HG02623 (cell line): ENCODE measurements at regions not wholly inside any gene's neighbourhood (a gene's known extent, or its start where the extent isn't known, plus 50 kb on each side); places are given as distances from the start of the nearest gene placed in this dataset.

Experiments
- ATAC-seq: cut with Tn5 transposase; IDR thresholded peaks from one replicate; pipeline ENCODE4 v1.9.1; 2021; ENCODE audit warnings: moderate library complexity; ENCODE audit not compliant: unreplicated experiment

DNA sequence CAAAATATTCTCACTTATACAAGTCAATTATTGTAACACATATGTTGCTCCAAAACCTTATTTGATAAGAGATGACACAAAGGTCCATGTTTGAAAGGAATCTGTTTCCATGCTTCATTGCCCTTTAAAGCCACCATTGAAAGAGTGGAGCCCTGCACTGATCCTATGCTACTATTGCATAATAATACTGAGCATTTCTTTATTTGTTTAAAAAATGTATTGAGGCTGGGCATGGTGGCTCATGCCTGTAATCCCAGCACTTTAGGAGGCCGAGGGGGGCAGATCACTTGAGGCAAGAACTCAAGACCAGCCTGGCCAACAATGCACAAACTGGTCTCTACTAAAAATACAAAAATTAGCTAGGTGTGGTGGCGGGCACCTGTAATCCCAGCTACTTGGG is 178.8 kb upstream of the STARD13 start:
- no peak for ATAC-seq

DNA sequence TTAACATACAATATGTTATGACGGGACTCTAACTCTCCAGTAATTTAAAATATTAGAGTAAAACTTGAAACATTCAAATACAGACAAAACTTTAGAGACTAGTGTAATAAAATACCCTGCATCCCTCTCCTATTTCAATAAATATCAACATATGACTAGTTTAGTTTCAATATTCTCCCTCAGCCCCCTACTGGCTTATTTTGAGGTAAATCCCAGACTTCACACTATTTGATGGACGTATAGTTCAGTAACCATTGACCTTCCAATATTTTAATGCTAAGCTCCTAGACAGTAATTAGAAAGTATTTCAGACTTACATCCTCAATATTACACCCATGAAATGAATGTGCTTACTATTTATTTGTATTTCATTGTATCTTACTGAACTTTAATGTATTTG is 180.7 kb upstream of the STARD13 start:
- no peak for ATAC-seq

DNA sequence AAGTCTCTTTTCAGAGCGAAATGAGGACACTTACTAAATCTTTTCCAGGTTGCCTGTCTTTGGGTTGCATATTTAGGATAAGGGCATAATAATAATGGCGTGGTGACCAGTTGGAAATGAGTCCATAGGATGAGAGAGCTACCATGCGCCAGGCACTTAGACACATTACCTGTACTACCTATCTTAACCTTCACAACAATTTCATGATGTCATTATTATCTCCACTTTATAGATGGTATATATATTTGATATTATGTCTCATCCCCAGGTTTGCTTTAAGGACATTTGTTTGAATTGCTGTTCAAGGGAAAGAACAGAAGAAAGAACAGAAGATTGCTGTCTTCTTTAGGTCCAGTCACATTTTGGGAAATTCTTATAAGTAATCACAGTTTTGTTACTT is 182.0 kb upstream of the STARD13 start:
- no peak for ATAC-seq

DNA sequence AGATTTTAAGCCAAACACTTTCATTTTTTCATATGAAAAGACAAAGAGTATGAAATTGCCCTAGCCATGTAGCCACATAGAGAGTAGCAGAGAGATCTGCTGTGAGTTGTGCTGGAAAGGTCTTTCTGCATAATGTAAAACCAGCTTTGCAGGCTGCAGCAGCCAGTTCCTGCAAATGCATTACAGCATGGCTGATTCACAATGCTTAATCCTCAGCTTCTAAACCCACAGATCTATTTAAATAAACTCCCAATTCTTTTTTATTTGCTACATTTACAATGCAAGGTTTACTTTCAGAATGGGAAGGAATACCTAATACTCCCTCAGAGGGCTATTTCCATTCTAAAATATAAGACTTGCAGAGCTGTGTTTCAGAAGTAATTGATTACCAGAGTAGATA is 185.6 kb upstream of the STARD13 start:
- ATAC-seq: no peak

DNA sequence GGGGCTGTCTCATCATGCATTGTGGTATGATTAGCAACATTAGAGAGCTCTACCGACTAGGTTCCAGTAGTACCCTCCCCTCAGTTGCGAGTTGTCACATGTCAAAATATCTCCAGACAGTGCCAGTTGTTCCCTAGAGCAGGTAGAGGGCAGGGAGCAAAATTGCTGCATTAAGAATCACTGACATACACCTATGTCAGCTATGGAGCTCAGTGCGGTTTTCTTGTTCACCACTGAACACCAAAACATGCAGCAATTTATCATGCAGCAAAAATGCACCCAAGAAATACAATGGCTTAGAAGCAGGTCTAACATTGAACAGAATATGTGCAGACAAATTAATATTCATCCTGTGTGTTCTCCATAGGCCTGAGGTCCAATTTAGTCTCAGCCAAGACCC is 186.9 kb upstream of the STARD13 start:
- no peak for ATAC-seq

DNA sequence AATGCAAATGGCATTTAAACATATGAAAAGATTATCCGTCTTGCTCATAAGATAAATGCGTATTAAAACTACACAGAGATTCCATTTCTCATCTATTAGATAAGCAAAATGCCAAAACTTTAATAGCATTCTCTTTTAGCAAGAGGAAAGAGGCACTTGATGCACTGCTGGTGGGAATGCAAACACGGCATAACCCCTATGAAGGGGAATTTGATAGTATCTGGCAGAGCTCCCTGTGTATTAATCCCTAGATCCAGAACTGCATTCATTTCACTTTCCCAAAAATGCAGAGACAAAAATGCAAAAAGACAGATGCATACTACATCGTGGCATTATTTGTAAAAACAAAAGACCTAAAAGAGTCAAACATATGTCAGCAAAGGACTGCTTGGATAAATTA is 193.6 kb upstream of the STARD13 start:
- no peak for ATAC-seq

DNA sequence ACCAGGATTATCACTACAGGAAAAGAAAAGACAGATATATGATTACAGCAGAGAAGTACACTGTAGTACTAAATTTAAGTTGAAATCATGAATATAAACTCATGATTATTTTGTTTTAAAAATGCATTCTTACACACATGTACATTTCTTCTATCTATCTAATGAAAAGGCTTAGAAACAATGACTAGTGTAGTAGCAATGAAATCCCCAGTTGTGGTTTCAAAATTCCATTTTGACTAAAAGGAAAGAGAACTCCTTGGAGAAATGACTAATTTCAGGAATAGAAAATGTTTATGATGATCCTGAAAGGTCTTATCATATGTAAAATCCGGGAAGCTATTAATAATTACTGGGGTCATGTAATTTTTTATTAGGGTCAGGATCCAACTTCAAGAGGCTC is 195.0 kb upstream of the STARD13 start:
- no peak for ATAC-seq

DNA sequence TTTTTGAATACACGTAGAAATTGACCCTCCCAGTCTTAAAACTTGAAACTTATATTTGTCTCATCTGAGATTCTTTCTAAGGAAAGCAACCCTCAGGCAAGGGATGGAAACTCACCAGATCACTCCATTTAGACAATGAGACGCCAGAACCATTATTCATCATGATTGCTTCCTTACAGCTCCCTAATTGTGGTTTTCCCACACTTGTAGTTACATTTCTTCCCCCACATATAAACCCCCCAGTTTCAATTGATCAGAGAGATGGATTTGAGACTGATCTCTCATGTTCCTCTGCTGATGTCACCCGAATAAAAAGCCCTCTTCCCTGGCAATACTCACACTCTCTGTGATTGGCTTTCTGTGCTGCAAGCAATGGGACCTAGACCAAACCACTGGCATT is 197.9 kb upstream of the STARD13 start:
- no peak for ATAC-seq

DNA sequence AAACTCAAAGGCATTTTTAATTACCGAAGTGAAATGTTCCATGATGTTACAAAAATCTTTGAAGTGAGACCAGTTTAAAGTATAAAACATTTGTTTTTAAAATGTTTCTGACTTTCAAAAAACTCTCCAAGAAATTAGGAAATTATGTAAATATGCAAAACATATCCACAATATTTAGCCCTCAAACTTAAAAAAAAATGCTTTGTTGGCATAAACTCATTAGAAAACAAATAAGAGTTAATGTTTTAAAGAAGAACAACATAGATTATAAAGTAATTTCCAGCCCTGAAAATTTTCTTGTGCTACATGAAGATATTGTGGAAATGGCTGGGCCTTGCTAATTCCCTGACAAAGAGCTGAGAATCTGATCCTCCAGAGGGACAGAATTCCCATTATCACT is 199.7 kb upstream of the STARD13 start:
- no peak for ATAC-seq

DNA sequence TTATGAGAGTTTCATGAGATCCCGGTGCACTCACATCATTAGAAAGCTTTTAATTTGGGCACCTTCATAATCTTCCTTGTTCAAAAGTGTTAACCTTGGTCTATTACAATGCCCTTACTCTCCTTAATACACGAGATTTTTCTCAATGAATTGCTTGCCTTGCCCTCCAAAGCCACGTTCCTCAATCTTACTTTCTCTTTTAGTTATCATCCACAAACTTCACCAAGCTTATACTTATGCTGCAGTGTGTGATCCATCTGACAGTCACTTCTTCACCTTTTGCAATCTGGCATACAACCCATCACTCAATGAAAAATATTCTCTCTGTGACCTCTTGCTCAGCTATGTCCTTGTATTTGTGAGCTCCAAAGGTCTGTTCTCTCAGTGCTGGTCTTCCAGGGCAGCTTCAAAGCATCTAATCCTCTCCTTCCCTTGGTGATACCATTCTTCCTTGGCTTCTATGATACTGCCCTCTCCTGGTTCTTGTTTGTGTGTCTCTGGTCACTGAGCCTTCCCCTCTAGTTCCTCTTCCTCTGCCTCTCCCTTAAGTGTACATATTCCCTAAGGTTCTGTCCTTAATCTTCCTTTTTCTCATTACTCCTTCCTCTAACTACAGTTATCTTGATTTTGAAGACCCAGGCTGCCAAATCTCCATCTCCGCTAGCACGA is 202.2 kb upstream of the STARD13 start:
- no peak for ATAC-seq

DNA sequence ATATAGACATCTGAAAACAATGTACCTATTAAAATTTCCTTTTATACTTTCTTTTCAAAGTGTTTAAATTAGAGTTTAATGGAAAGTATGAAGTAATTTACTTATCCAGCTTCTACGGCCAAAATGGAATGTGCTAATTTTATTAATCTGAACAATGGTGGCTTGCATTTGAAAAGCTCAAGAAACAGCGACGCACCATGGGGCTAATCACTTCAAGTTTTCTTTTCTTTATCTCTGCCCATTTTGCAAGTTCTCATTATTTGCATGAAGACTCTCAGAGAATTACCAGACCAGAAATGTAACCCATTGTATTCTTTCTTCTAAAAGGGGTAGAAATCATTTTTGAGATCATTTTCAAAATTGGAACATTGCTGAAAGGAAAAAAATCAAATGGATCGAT is 204.0 kb upstream of the STARD13 start:
- no peak for ATAC-seq

DNA sequence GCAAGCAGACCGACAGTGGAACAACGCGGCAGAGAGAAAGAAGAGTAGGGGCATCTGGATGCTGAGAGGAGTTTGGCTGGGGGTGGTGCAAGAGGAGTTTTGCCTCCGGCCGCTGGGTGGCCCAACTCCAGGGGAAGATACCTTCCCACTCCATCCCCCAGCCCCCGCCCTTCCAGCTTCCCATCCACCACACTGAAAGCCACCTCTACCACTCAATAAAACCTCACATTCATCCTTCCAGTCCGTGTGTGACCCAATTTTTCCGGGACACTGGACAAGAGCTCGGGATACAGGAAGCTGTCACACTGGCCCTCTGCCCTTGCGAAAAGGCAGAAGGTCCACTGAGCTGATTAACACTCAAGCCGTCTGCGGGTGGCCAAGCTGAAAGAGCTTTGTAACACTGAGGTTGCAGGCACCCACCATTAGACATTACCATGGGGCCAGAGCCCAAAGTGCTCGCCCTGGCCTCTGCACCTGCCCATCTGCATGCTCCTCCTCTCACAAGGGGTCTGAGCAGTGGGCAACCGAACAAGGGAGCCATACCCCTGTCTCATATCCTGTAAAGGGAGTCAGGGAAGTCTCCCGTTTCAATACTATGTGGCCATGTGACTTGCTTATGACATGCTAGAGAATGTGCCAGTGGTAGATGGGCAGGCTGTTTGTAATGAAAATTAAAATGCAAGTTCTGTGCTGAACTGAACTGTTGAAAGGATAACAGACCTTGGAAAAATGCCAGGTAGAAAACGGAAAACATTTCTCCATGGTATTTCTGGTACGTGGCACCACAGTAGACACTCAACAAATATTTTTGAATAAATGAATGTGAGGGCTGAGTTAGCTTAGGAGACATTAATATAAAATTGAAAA is 205.1 kb upstream of the STARD13 start:
- no peak for ATAC-seq

DNA sequence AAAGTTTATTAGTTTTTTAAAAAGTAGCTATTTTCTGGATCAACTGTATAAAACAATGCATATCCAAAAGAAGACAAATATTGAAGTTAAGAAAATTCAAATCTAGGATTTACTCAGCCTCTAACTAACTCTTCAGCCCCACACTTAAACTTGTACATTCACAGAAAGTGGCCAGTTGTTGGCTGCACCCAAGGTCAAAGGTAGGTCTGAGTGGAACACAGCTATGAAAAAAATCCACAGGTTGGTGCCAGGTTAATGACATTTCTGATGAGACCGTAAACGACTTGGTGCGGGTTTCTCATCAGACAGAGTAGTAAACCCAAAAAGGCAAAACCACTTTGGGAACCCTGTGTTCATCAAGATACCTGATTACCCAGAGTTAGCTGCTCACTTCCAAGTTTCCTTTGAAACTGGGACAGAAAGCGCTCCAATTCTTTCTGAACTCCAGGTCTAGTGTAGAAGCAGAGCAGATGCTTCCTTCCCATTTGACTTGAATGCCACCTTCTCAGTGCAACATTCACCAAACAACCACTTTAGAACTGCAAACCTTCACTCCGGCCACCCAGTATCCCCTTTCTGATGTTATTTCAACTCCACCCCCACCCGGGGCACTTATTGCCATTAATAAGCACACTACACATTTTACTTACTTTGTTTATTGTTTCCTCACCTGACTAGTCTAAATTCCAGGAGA is 208.3 kb upstream of the STARD13 start:
- ATAC-seq: no peak

DNA sequence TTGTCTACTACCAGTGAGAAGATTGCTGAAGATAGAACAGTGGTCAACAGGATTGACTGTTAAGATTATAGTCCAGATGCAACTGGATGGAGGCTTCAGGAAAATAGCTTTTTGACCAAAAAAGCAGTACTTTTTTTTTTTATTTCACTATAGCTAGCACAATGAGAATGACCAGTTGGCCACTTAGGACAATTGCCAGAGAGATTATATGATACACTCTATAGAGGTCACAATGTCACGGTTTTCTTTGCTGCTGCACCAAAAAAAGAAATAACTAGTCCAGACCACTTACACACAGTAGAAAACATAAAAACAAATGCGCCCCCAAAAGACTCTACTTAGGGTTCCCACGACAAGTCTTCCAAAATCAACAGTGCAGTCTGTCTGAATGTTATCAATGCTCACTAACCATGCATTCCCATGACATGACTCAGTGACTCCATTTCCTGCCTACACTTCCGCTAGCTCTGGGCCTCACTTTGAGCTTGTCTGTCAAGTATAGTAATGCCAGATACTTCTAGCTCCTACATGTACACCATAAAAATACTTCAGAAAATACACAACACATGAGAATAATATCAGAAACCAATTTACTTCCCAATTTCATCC is 209.1 kb upstream of the STARD13 start:
- ATAC-seq: no peak

DNA sequence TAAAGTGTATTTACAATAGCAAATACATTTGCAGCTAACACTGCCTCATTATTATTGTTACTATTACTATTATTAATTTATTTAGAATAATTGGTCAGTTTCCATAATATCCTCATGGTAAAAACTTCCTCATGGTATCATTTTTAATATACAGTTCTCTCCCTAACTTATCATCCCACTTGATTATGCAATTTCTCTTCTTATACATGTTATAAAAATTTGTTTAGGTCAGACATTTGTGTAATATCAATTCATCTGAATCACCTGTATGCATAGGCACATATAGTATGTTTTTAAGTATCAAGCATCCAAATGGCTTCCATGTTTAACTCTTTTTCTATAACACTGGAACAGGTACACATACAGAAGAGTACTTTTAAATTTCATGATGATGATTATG is 210.8 kb upstream of the STARD13 start:
- no peak for ATAC-seq

DNA sequence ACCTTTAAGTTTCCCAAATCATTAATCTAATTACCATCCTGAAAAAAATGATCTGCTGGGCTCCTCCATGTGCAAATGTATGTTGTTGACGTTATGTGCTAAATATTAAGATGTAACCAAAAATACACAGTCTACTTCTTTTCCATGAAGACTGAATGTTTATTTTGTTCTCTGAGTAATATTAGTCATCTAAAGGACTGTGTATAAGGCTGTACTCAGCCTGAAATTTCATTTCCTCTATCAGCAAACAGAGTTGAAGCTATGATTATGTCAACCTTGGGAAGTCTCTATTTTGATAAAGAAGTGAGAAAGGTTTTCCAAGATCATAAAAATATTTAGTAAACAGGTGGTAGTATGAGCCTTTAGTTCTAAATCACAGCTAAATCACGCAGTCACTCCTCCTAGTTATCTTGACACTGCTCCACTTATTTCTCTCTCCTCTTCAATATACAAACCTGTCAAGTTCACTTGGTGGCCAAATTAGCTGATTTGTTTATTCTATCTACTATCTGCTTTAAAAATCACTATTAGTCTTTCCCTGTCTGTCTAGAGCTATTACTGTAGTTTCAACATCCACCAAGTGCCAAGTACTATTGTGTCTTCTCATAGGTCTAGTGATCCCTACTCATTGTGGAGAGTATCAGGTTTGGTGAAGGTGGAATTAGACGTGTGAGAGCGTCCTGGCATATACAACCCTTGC is 211.7 kb upstream of the STARD13 start:
- no peak for ATAC-seq

DNA sequence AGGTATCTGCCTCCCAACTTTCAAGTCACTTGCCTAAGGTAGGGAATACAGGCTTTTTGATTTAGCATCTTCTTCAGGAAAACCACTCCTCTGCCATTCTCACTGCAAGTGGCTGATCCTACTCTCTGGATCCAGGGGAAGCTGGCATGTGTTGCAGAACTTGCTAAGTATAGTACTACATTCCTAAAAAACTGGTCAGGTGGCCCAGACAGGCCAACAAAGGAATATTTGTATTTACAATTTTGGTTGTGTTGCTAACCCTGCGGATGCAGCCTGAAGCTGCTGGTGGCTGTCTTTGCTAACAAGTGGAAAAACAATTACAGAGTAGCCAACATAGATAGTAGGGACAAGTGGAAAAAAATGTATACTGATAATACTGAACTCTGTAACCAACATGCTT is 222.5 kb upstream of the STARD13 start:
- no peak for ATAC-seq

DNA sequence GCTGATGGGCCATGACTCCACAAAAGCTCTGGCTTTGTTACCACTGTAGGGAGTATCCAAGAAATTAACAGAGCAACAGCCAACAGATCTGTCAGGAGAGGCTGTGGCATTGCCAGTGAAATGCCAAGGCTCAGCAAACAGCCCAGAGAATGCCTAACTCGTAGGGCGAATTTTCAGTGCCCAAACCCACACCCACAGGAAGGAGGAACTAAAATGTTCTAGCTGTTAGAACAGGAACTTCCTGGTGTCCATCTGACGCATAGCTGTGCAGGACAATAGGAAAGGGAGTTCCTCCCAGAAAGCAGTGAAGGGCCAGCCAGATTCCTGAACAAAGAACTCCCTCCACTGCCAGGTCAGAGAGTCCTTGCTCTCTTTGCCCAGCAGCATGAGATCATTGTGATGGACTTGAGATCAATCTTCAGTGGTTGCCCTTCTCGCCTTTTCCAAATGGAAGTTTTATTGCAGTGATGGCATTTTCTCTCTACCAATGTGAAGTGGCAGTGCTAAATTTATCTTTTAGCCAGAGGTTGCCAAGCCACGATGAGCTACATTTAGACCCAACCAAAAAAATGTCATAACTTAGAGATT is 224.2 kb upstream of the STARD13 start:
- no peak for ATAC-seq

DNA sequence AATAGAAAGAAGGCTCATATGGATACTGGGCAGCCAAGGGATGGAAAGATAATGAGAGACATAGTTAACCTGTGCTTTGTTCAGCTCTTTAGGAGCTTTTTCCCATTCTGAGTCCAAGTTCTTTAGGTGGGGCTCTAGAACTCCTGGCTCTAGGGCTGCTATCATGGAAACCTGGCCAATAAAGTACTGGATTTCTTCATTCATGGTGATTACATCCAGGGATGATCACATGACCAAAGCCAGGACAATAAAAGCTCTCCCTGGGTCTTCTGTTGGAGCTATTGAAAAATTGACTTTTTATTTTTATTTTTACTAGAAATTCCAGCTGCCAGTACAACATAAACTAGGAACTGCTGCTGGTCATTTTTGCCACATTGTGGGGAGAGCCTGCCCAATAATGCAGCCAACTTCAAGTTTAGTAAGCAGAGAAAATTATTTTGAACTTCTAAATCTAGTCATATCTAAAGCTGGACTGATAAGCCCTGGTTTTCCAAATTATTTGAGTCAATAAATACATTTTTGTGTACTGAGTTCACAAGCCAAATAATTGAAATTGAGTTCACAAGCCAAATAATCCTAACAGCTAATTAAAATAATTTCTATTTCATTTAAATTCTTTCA is 224.9 kb upstream of the STARD13 start:
- ATAC-seq: no peak

DNA sequence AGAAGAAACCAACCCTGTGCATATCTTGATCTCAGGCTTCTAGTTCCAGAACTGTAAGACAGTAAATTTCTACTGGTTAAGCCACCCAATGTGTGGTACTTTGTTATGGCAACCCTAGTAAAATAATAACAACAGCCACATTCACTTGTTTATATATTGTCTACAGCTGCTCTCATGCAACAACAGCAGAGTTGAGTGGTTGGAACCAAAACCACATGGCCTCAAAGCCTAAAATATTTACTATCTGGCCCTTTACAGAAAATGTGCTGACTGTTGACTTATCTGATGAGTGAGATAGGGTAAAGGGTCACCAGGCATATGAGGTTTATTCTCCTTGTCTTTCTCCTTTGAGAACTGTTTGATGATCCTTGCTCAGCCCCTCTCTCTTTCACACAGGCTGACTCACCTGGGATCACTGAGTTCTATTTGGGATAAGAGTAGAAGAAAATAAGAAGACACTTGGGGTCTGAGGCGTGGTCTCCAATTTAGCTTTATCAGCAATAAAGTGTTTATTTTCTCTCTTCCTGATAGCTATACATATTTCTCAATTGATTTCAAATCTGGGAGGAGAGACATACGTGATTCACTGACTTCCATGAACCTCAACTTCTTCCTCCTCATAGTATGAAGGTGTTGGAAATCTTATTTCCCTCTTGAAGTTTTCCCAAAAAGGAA is 227.5 kb upstream of the STARD13 start:
- no peak for ATAC-seq
